MCF 10A (cell line): ENCODE measurements at regions not wholly inside any gene's neighbourhood (a gene's known extent, or its start where the extent isn't known, plus 50 kb on each side); places are given as distances from the start of the nearest gene placed in this dataset.
"Not testable (repeated sequence)": the region's sequence is repeated elsewhere in the genome, so short reads cannot be mapped to it uniquely, and the experiment has no call there.

Experiments used
- BruUV-seq: library from RNA; stranded (reverse); fragments of 400-500 nt; replicated peaks from 2 replicates; lab custom pipeline; 2021; lab: Mats Ljungman, UMichigan
- CTCF ChIA-PET: fragments of 300-600 bp; sonication (Branson Sonifier 250); formaldehyde crosslinking; extraction: SDS; loops from one replicate; lab custom pipeline; 2021; ENCODE audit warnings: antibody characterized with exemption, inconsistent platforms; lab: Yijun Ruan, JAX
- POLR2A ChIA-PET: fragments of 300-600, 350-650 bp; sonication (Branson Sonifier 250); formaldehyde crosslinking; extraction: SDS; loops from one replicate; lab custom pipeline; 2020; ENCODE audit warnings: antibody characterized with exemption, inconsistent platforms; lab: Yijun Ruan, JAX
- DNase-seq: peaks from one replicate; pipeline ENCODE4 v3.0.0-alpha.2; 2018; ENCODE audit not compliant: unreplicated experiment
- H3K27ac Mint-ChIP-seq: one replicate; pipeline ENCODE4 v1.8.0; 2022; ENCODE audit warnings: mild to moderate bottlenecking, low read depth, mixed read lengths; ENCODE audit not compliant: unreplicated experiment
- H3K27me3 Mint-ChIP-seq: one replicate; pipeline ENCODE4 v1.8.0; 2022; ENCODE audit warnings: mixed read lengths; ENCODE audit not compliant: insufficient read depth, unreplicated experiment
- H3K36me3 Mint-ChIP-seq: one replicate; pipeline ENCODE4 v1.8.0; 2022; ENCODE audit warnings: mild to moderate bottlenecking, moderate library complexity, mixed read lengths; ENCODE audit not compliant: insufficient read depth, unreplicated experiment
- H3K4me1 Mint-ChIP-seq: one replicate; pipeline ENCODE4 v1.8.0; 2022; ENCODE audit warnings: mixed read lengths; ENCODE audit not compliant: insufficient read depth, unreplicated experiment
- H3K4me3 Mint-ChIP-seq: one replicate; pipeline ENCODE4 v1.8.0; 2022; ENCODE audit warnings: mild to moderate bottlenecking, moderate library complexity, mixed read lengths; ENCODE audit not compliant: unreplicated experiment
- H3K9me3 Mint-ChIP-seq: one replicate; pipeline ENCODE4 v1.8.0; 2022; ENCODE audit warnings: mixed read lengths; ENCODE audit not compliant: unreplicated experiment
- intact Hi-C: fragments of 100-400 bp; cut with micrococcal nuclease; formaldehyde crosslinking; loops from 2 replicates; pipeline ENCODE4 v1.14.1; 2022
- TF ChIP-seq, protein P1 (sequence below): fragments of 200-600 bp; IDR thresholded peaks from one replicate; pipeline ENCODE4 v1.8.0; 2022; ENCODE audit warnings: antibody characterized with exemption, mild to moderate bottlenecking; ENCODE audit not compliant: unreplicated experiment

- H3K27me3 Mint-ChIP-seq = no peaks in the 10 kb centered on the region
- no peak overlapping the region for H3K27ac Mint-ChIP-seq
- no peak overlapping the region for H3K4me3 Mint-ChIP-seq
- no peaks in the 10 kb centered on the region for H3K4me1 Mint-ChIP-seq
- POLR2A ChIA-PET = no interaction called here
- CTCF ChIA-PET = no interaction called here
- no TSS peak for BruUV-seq
- intact Hi-C loops = no loop called here
- H3K36me3 Mint-ChIP-seq = peaks cover 7% of the 10 kb centered on the region
- H3K9me3 Mint-ChIP-seq = no peaks in the 10 kb centered on the region
- TF ChIP-seq, protein P1, sequence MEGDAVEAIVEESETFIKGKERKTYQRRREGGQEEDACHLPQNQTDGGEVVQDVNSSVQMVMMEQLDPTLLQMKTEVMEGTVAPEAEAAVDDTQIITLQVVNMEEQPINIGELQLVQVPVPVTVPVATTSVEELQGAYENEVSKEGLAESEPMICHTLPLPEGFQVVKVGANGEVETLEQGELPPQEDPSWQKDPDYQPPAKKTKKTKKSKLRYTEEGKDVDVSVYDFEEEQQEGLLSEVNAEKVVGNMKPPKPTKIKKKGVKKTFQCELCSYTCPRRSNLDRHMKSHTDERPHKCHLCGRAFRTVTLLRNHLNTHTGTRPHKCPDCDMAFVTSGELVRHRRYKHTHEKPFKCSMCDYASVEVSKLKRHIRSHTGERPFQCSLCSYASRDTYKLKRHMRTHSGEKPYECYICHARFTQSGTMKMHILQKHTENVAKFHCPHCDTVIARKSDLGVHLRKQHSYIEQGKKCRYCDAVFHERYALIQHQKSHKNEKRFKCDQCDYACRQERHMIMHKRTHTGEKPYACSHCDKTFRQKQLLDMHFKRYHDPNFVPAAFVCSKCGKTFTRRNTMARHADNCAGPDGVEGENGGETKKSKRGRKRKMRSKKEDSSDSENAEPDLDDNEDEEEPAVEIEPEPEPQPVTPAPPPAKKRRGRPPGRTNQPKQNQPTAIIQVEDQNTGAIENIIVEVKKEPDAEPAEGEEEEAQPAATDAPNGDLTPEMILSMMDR = no peak
- DNase-seq = no peak
Measured at GRCh38 chr9:11190719-11191118, 577.9 kb upstream of the PTPRD start.

- CTCF ChIA-PET = interaction anchor here (0.6 kb wide), 1 partner anchor 449 kb away, joined by 3 read pairs; no protein-coding TSS in a partner anchor
- Mint-ChIP-seq H3K27ac (no peak overlapping the region), H3K27me3 (no peaks in the 10 kb centered on the region), H3K36me3 (peaks cover 7% of the 10 kb centered on the region), H3K9me3 (no peaks in the 10 kb centered on the region), H3K4me1 (no peaks in the 10 kb centered on the region), H3K4me3 (no peak overlapping the region)
- no TSS peak for BruUV-seq
- no peak for DNase-seq
- TF ChIP-seq, protein P1 = no peak
- POLR2A ChIA-PET = no interaction called here
- intact Hi-C loops = no loop called here
Measured at GRCh38 chr9:11192993-11193392, 580.2 kb upstream of the PTPRD start.

DNA sequence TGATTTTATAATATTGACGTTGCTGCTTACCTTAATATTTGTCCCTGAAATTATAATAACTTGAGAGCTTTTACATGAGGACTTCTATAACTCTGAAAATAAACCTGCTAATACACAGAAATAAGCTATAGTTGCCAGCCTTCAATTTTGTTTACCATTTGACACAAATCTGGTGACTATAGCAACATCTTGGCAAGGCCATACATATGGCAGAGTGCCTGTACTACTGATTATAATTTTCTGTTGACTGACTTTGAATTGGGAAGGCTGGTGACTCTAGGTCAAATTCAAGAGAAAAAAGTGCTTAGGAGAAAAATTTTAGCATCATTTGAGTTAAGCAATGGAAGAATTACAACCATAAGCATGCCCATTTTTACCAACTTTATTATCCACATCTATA lies 581.4 kb upstream of the PTPRD start:
- Mint-ChIP-seq H3K4me1 (no peaks in the 10 kb centered on the region), H3K9me3 (no peaks in the 10 kb centered on the region), H3K36me3 (peaks cover 7% of the 10 kb centered on the region), H3K4me3 (no peak overlapping the region), H3K27me3 (no peaks in the 10 kb centered on the region), H3K27ac (no peak overlapping the region)
- no TSS peak for BruUV-seq
- ChIA-PET CTCF (interaction anchor here (0.5 to 0.7 kb wide), 2 partner anchors 427 to 1218 kb away, joined by 3 read pairs; no protein-coding TSS in a partner anchor), POLR2A (no interaction called here)
- TF ChIP-seq, protein P1 = no peak
- intact Hi-C loops = no loop called here
- DNase-seq = no peak

DNA sequence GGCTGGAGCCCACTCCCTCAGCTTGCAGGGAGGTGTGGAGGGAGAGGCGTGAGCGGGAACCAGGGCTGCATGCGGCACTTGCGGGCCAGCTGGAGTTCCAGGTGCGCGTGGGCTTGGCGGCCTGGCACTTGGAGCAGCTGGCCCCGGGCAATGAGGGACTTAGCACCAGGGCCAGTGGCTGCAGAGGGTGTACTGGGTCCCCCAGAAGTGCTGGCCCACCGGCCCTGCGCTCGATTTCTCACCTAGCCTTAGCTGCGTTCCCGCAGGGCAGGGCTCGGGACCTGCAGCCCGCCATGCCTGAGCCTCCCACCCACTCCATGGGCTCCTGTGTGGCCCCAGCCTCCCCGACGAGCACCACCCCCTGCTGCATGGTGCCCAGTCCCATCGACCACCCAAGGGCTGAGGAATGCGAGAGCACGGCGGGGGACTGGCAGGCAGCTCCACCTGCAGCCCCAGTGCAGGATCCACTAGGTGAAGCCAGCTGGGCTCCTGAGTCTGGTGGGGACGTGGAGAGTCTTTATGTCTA lies 584.1 kb upstream of the PTPRD start:
- H3K9me3 Mint-ChIP-seq, H3K27ac Mint-ChIP-seq, BruUV-seq, H3K4me1 Mint-ChIP-seq, CTCF ChIA-PET, H3K36me3 Mint-ChIP-seq, H3K27me3 Mint-ChIP-seq, DNase-seq, H3K4me3 Mint-ChIP-seq, POLR2A ChIA-PET, intact Hi-C loops: not testable (repeated sequence)
